GM19395 (cell line): ENCODE measurements at regions not wholly inside any gene's neighbourhood (a gene's known extent, or its start where the extent isn't known, plus 50 kb on each side); places are given as distances from the start of the nearest gene placed in this dataset.
A peak's percentile ranks its signal among the peaks of the same experiment; 100 is the strongest.
"Not testable (repeated sequence)": the region's sequence is repeated elsewhere in the genome, so short reads cannot be mapped to it uniquely, and the experiment has no call there.

ENCODE experiments used
- ATAC-seq: cut with Tn5 transposase; IDR thresholded peaks from one replicate; pipeline ENCODE4 v1.9.1; 2021; ENCODE audit warnings: mild to moderate bottlenecking, moderate library complexity; ENCODE audit not compliant: unreplicated experiment

- ATAC-seq = no peak
Measured at GRCh38 chr9:79473704-79474103, 98.1 kb upstream of the TLE4 start.

GRCh38 chr9:79477241-79477840, 94.4 kb upstream of the TLE4 start:
- no peak for ATAC-seq

- ATAC-seq = peak; percentile 83
Measured at GRCh38 chr9:79477955-79478771, 93.6 kb upstream of the TLE4 start.

- ATAC-seq = no peak
Measured at GRCh38 chr9:79480639-79481038, 91.1 kb upstream of the TLE4 start.

- ATAC-seq = no peak
Measured at GRCh38 chr9:79481846-79482477, 89.8 kb upstream of the TLE4 start.

- ATAC-seq = no peak
Measured at GRCh38 chr9:79485258-79485657, 86.5 kb upstream of the TLE4 start.

GRCh38 chr9:79489261-79490000, 82.3 kb upstream of the TLE4 start:
- ATAC-seq = no peak

GRCh38 chr9:79490657-79491248, 81.0 kb upstream of the TLE4 start:
- no peak for ATAC-seq

- no peak for ATAC-seq
Measured at GRCh38 chr9:79492092-79493009, 79.4 kb upstream of the TLE4 start.

- ATAC-seq = not testable (repeated sequence)
Measured at GRCh38 chr9:79500196-79500864, 71.4 kb upstream of the TLE4 start.

GRCh38 chr9:79501546-79501945, 70.2 kb upstream of the TLE4 start:
- ATAC-seq = no peak

- ATAC-seq = no peak
Measured at GRCh38 chr9:79507801-79508200, 64.0 kb upstream of the TLE4 start.

- ATAC-seq = no peak
Measured at GRCh38 chr9:79512251-79512650, 59.5 kb upstream of the TLE4 start.
